ENCODE measurements at regions not wholly inside any gene's neighbourhood (a gene's known extent, or its start where the extent isn't known, plus 50 kb on each side); places are given as distances from the start of the nearest gene placed in this dataset.

GRCh38 chr5:130333089-130333488 is 428.8 kb downstream of the CHSY3 start:
- no peak for TF ChIP-seq CTCF (IDR thresholded peaks at IDR 0.05)
- TF ChIP-seq POLR2A (IDR thresholded peaks at IDR 0.05), result no peak
